HG03342 (cell line): ENCODE measurements at regions not wholly inside any gene's neighbourhood (a gene's known extent, or its start where the extent isn't known, plus 50 kb on each side); places are given as distances from the start of the nearest gene placed in this dataset.
"Not testable (repeated sequence)": the region's sequence is repeated elsewhere in the genome, so short reads cannot be mapped to it uniquely, and the experiment has no call there.

Experiments used
- ATAC-seq: cut with Tn5 transposase; IDR thresholded peaks from one replicate; pipeline ENCODE4 v1.9.1; 2021; ENCODE audit warnings: mild to moderate bottlenecking, moderate library complexity; ENCODE audit not compliant: unreplicated experiment

DNA sequence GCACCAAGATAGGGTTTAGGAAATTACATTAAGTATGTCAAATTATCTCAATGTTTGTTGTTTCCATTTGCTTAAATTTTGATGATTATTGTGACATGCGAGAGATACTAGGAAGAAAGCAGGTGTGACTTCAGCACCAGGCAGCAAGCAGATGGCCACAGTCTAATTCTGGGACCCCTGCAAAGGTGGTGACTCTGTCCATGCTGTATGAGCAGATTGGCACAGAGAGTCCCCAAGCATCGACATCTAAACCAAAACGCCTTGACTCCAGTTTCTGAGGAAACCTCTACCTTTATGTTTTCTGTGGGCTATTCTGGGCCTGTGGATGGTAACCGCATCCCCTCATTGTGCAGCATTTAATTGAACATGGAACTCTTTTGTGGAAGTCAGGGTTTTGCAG, 670.1 kb upstream of the TMEM132C start:
- ATAC-seq = no peak

DNA sequence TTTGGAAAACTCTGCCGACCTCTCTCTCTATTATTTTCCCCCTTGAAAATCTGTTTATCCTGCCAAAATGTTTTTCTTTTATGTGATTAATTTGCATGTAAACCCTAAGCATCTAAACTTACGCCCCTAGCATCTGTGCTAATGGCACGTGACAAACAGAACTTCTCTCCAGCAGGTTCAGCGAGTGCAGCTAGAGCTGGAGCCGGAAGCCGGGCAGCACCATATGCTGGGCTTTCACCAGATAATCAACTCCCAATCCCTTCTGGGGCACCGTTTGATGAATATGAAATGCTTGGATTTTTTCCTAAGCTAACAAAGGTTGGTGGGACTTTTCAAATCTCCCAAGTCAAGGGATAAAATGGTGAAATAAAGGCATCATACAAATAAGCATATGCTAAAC, 667.5 kb upstream of the TMEM132C start:
- no peak for ATAC-seq

DNA sequence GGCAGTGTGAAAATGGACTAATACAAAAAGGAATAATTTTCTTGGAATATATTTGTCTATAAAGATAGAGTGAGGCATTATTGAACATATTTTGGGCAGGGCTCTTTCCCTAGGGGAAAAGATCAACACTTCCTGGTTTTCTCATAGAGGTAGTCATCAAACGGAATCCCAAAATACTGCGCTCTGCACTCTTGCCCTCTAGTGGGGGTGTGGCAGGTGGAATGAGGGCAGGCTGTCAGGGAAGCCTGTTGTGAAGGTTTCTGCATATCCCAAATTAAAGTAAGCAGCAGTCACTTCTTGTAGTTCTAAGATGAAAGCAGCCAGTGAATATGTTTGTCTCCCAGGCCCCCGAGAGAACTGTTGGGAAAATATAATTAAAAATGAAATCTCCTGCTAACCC, 666.8 kb upstream of the TMEM132C start:
- no peak for ATAC-seq

DNA sequence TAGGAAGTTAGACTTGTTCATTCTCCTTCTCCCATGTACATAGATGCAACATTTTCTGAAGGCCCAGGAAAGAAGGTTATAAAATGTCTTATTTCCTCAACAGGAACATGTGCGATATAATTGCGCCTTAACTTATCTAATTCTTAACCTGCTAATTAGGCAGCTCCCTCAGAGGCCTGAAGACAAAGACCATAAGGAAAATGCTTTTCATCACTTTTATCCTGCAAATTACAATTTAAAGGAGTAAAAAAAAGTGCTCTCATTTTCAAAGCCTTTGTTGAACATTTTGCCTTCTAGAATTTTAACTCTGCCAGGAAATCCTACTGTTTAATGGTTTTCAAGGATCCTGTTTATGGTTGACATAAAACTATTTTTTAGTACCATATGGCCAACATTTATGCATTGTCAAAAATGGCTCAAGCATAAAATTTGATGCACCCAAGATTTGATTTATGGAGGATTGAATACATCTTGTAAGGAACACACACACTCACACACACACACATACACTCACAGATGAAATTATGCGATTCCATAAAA, 660.4 kb upstream of the TMEM132C start:
- ATAC-seq = no peak

DNA sequence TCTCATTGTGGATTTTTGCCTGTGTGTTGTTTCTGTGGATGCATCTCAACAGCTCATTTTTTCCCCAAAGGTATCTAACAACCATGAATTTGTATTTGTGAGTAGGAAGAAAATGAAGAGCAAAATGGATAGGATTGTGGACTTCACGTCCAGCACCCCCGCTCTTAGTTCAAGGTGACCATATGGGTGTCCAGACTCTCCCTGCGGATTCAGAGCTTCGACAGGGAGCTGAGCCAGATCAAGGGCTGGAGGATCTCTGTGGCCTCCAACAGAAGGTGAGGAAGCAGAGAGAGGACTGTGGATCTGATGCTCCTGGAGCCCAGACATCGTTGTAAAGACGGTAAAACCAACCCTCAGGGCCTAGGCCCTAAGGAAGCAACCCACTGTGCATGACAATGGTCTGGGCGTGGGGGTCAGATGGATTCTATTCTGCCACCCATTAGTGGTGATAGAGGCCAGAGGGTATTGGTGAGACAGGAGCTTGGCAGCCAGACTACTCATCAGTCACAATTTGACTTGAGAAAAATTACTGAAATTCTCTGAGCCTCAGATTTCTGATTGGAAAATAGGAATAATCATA, 659.7 kb upstream of the TMEM132C start:
- no peak for ATAC-seq

DNA sequence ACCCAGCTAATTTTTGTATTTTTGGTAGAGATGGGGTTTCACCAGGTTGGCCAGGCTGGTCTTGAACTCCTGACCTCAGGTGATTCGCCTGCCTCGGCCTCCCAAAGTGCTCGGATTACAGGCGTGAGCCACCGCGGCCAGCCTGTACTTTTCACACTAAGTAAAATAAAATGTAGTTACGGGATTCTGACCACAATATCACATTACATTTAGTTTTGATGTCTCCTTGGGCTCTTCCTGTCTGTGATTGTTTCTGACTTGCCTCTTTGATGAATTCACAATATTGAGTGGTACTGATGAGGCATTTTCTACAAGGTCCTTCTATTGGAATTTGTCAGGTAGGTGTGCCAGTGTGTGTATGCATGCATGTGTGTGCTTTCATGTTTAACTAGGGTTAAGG, 658.6 kb upstream of the TMEM132C start:
- ATAC-seq = not testable (repeated sequence)

DNA sequence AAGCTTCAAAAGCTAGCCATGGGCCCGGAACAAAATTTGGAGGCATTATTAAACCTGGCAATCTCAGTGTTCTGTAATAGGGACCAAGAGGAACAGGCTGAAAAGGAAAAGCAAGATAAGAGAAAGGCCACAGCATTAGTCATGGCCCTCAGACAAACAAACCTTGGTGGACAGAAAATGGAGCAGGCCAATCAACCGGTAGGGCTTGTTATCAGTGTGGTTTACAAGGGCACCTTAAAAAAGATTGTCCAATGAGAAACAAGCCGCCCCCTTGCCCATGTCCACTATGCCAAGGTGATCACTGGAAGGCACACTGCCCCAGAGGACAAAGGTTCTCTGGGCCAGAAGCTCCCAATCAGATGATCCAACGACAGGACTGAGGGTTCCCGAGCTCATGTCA, 653.9 kb upstream of the TMEM132C start:
- no peak for ATAC-seq

DNA sequence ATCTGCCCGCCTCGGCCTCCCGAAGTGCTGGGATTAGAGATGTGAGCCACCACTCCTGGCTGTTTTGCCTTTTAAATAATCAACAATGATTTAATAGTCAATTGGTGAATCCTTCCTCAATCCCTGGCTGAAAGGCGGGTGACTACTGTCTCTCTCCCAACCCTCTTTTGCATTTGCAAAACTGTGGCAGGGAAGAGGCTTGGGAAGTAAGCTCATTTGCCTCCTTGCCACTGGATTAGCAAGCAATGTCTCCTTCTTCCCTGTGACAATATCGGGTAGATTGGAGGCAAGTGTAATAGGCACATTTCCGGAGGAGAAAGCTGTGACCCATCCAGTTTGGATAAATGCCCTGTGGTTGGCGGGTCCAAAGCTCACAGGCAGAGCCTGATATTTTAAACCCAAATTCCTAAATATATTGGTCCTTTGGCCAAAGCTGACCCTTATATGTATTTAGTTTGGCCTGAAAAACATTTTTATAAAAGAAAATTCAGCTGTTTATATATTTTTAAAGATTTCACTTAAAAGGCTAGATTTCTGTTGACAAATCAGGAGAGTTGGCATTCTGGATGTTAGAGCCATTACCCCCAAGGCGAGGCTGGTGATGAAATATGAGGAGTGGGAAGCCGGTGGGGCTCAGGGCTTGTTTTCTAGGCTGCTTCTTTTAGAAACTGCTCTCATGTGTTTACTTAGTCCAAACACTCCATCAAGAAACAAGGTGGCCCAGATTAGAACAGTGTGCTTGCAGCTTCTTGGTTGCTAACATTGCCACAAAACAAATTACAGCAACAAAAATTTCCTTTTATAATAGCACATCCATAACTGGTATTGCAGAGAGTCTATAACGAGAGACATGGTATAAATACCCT, 646.9 kb upstream of the TMEM132C start:
- ATAC-seq = no peak

DNA sequence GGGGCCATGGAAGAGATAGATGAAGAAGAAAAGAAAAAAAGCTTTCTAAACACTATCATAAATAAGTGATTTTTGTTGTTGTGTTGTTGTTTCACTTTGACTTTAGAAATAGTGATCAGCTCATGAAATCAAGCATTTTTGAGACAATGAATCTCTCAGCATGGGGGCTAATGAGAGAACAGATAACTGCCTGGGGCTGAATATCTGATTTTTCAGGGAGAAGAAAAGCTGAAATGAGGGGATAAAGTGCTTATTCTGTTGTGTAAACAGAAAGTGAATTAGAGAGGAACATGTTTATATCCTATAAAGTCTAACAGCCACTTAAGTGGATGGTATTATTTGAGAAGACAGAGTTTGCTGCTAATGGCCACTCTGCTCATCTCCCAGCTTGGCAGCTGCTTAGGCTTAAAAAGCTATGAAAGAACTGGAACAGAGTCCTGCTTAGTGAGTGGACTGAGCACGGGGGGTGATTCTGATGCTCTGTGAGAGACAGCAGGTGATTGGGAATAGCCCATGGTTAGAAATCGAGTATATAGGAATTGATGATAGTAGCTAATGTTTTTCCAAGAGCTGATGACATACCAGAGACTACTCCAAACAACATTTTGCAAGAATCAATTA, 646.1 kb upstream of the TMEM132C start:
- no peak for ATAC-seq

DNA sequence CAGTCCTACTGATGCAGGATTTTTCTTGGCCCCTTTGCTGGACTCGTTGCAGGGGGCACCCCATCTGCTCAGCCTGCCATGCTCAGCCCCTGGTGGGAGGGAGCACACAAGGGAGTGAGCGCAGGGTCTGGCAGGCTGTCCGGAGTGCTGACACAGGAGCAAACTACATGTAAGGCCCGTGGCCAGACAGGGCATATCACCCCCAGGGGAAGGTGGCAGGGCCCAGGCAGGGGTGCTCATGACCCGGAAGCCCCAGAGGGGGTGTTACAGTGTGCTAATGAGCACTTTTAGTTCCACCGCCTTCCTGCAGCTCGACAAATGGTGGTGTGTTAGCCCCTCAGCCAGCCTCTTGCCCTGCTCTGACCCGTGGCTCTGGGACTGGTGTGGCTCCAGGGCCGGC, 645.6 kb upstream of the TMEM132C start:
- no peak for ATAC-seq

DNA sequence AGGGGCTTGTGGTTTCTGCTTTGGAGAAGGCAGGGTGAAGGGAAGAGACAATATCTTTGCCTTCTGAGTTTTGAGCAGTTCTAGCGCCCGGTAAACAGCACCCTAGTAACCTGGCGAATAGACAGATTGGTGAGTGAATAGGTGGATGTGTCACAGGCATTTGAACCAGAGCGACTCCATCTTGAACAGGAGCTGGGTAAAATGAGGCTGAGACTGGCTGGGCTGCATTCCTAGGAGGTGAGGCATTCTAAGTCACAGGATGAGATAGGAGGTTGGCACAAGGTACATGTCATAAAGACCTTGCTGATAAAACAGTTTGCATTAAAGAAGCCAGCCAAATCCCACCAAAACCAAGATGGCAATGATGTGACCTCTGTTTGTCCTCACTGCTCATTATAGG, 643.6 kb upstream of the TMEM132C start:
- no peak for ATAC-seq

DNA sequence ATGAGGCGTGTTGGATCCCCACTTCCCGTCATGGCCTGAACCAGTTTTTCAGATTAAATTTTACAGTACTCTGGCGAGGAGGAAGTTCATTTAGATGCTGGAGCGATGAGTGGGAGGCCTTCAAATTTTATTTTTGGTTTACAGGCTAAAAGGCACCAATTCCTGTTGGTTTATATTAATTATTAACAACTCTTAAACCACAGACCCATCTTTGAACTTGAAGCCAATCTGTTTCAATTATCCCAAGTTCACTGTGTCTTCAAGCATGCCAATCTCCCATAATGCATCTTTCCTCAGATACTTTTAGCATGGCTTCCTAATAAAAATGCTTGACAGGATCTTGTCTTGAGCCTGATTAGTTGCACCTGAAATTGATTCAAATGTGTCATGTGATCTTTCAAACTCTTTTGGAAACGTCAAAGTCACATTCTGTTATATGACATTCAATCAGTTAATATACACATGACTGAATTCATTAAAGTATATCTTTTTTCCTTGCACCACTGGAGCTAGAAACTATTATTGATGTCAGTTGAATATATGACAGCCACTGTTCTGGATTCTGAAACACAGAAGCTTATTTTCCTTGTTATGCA, 641.7 kb upstream of the TMEM132C start:
- no peak for ATAC-seq

DNA sequence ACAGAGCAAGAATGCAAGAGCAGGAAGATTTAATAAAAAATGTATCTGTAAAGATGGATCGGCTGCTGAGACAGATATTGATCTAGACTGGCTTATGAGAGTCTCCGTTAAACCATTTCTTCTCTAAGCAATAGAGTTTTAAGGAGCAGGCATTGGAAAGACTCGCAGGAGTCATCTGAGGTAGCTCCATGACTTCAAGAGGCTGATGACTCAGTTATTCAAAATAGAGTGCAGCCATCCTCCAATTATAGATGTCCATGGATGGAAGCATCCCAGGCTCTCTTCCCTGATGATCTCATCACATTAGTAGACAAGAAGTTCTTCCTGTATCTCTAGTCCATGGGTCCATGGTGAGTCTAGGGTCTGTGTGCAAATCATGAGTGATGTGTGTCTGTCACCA, 638.3 kb upstream of the TMEM132C start:
- no peak for ATAC-seq

DNA sequence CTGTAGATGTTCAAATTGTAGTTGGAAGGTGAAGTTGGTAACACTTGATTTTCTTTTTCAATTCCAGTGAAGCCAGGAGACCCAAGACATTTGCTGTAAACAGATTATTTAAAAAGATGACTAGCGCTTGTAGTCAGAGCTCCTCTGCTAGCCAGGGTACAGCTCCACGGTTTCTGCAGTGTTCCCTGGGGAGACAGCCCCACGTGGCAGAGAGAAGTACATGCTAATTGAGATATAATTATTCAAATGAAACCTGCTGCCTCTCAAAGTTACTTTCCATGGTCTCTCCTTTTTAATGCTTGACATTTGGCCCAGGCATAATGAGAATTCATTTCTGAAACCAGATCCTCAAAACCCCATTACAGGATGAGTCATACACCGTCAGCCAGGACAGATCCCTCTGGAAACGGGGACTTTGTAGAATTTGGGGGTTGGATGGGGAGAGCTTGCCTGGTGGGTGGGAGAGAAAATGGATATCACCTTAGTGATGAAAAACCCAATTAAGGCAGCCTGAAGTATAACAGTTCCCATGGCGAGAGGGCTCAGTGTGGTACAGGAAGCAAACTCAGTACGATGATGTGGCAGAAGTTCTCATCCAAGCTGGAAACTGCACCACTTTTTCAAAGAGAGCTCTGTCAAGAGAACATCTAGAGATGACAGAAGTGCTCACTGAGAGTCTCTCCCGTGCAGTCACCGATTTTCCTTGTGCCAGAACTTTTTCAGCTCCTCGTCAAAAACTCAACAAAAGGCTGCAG, 637.7 kb upstream of the TMEM132C start:
- no peak for ATAC-seq

DNA sequence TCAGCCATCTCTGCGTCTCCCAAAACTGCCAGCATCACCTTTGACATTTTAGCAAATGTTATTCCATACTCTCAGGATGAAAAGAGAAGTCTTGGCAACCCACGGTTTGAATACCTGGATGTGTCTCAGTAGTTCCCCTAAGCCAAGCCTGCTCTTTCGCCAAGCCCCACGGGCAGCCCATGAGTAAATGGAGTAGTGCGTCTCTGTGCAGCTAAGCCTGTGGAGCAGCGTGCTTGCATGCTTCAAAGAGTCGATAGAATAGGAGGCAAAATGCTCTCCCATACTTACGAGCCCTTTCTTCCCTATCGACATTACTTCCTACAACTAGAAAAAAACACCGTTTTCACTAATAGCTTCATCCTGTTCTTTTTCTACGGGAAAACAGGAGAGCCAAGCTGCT, 634.5 kb upstream of the TMEM132C start:
- no peak for ATAC-seq

DNA sequence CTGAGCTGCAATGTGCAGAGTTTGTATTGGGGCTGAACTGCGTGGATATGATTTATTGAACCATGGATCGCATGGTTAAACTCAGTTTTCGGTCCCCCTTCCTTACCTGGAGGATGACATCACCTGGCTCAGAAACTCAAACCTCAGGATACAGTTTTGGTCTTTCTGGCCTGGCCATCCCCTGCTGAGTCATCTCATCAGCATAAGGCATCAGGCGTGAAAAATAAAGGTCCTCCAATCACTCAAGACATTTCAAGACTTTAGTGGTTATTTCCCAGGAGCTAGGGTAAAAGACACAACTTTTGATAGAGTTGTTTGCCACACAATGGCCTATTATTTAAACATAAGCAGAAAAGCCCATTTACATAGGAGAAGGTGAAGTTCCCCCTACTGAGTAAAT, 631.1 kb upstream of the TMEM132C start:
- ATAC-seq = no peak

DNA sequence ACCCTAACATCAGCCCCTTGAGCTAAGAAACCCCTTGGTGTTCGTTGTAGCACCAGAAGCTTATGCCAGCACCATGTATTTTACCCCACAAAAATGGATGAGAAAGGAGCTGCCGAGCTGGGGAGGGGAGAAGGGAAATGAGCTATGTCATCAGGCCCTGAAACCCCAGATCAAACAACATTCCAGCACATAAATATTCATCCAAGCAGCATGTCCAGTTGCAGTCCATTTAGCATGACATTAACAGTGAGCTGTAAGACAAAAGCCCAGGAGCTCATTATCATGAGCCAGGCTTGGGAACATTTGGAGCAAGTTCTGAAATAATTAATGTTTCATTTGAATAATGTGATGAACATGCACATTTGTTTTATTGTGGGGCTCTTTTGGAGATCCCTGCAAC, 630.1 kb upstream of the TMEM132C start:
- no peak for ATAC-seq

DNA sequence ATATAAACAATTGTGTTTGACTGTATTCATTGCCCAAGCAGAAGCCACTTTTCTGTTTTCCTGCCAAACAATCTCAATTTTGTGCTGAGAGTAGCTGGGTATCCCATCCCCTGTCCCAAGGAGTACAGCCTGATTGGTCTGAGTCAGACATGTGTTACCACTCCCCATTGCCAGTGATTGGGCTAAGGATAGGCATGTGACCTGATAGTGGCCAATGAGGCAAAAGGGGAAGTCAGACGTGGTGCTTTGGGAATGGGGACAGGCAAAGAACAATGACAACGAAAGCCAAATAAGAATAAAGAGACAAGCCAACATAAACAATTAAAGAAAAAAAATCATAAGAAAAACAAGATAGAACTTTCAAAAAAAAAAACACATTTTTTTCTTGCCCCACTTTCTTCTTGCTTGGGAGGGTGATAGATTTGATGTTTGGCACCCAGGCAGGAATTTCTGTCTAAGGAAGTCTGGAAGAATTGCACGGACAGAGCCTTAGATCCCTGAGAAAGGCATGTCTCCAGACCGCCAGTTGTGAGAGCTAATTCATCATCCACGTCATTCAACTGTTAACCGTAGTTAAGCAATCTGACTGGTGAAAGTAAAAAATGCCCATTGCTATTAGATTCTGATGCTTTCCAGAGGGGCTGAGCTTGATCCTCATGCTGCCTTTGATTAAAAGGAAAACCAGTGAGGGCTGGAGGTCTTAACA, 626.6 kb upstream of the TMEM132C start:
- ATAC-seq = no peak

DNA sequence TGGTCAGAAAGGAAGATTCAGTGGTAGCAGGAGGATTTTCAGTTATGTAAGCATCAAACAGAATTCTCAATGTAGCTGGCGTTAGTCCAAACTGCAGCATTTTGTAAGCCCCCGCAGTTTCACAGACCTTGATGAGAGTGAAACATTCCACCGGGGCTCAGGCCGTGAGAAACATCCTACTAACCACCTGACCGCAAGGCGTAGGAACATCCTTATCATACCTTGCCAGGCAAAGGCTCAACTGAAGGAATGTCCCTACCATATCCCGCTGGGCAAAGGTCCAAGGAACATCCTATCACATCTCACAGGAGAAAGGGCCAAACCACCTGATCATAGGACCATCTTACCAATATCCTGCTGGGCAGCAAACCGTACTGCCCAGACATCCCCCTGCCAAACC, 624.8 kb upstream of the TMEM132C start:
- no peak for ATAC-seq

DNA sequence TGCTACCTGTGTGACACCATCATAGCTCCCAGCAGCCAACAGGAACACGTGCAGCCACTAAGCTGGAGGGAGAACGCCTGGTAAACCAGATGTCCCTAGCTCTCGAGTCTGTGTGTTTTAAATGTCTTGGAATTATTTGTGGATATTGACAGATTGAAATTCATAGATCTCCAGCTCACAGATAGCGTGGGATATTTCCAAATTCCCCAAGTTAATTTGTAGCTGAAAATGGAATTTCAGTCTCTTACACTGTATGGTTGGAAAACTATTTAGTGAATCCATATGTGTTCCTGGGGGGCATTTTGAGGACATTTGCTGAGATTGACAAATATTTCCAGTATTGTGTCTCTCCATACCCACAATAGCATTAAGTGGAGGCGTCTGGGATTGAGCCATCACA, 618.6 kb upstream of the TMEM132C start:
- ATAC-seq = no peak
